A549 (cell line): ENCODE measurements at regions not wholly inside any gene's neighbourhood (a gene's known extent, or its start where the extent isn't known, plus 50 kb on each side); places are given as distances from the start of the nearest gene placed in this dataset.

ENCODE experiments used
- EHMT2 ChIP-seq: fragments of 200-600 bp; sonication (generic); IDR thresholded peaks from 2 replicates; pipeline ENCODE4 v1.6.1; 2016; ENCODE audit warnings: antibody characterized with exemption, low read depth, mild to moderate bottlenecking, moderate library complexity
- ESRRA ChIP-seq: fragments of 150-350 bp; IDR thresholded peaks from 2 replicates; pipeline ENCODE4 v1.6.1; 2014; ENCODE audit warnings: mild to moderate bottlenecking, low read length, borderline replicate concordance
- JUN ChIP-seq, 2 experiments: fragments of >200 bp; sonication (Bioruptor Twin); formaldehyde crosslinking; IDR thresholded peaks; 2 replicates in 1 of 2; 3 replicates in 1 of 2; pipeline ENCODE4 v1.6.1; 2016 to 2017
- KDM1A ChIP-seq: fragments of 200-600 bp; sonication (generic); IDR thresholded peaks from 2 replicates; pipeline ENCODE4 v1.6.1; 2016; ENCODE audit warnings: low read depth, mild to moderate bottlenecking
- NPAS2 ChIP-seq: fragments of 250-450 bp; sonication (Bioruptor Pico); IDR thresholded peaks from 2 replicates; pipeline ENCODE4 v1.8.0; 2022; ENCODE audit warnings: mild to moderate bottlenecking, moderate library complexity, borderline replicate concordance
- PHF8 ChIP-seq: fragments of 200-600 bp; sonication (generic); IDR thresholded peaks from 2 replicates; pipeline ENCODE4 v1.6.1; 2016; ENCODE audit warnings: low read depth, mild to moderate bottlenecking, antibody characterized with exemption, moderate library complexity, borderline replicate concordance
- POLR2A ChIP-seq: IDR thresholded peaks from 2 replicates; pipeline ENCODE4 v1.6.1; 2012; ENCODE audit warnings: mild to moderate bottlenecking, low read length
- RAD21 ChIP-seq, 2 experiments: fragments of >200 bp in 1 of 2; sonication (Bioruptor Twin) in 1 of 2; formaldehyde crosslinking in 1 of 2; IDR thresholded peaks in 1 of 2; conservative IDR thresholded peaks in 1 of 2; 2 replicates in 1 of 2; 3 replicates in 1 of 2; pipeline ENCODE4 v1.6.1; 2012 to 2018; ENCODE audit warnings: inconsistent platforms in 1 of 2
- RNF2 ChIP-seq: fragments of 200-600 bp; sonication (generic); IDR thresholded peaks from 2 replicates; pipeline ENCODE4 v1.6.1; 2016; ENCODE audit warnings: low read depth, mild to moderate bottlenecking, antibody characterized with exemption, moderate library complexity, borderline replicate concordance
- SMC3 ChIP-seq: fragments of >200 bp; sonication (Bioruptor Twin); formaldehyde crosslinking; IDR thresholded peaks from 3 replicates; pipeline ENCODE4 v1.6.1; 2018; ENCODE audit warnings: inconsistent platforms
- TF ChIP-seq, protein P1 (sequence below): fragments of >200 bp; sonication (Bioruptor Twin); formaldehyde crosslinking; IDR thresholded peaks from 3 replicates; pipeline ENCODE4 v1.5.1; 2016
- TF ChIP-seq, protein P2 (sequence below): IDR thresholded peaks from 2 replicates; pipeline ENCODE4 v1.6.1; 2012

DNA sequence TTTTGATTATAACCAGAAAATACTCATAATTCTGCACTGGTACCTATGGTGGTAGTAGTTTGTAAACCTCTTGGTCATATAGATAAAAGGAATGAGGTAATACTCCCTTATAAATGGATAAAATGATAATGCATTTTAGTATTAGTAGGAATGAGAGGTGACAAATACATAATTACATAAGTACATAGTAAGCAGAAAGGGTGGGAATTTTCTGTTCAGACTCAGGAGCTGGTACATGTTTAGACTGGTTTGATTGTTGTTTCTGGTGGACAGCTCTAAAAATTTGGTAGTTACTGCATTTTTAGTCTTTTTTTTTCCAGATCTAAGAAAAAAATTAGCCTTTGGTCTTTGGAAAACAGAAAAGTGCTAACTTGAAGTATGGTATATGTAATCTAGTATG lies 70.4 kb upstream of the AGA start:
- no peak for TF ChIP-seq JUN (IDR thresholded peaks at IDR 0.05)
- TF ChIP-seq EHMT2: no peak
- TF ChIP-seq, protein P1, sequence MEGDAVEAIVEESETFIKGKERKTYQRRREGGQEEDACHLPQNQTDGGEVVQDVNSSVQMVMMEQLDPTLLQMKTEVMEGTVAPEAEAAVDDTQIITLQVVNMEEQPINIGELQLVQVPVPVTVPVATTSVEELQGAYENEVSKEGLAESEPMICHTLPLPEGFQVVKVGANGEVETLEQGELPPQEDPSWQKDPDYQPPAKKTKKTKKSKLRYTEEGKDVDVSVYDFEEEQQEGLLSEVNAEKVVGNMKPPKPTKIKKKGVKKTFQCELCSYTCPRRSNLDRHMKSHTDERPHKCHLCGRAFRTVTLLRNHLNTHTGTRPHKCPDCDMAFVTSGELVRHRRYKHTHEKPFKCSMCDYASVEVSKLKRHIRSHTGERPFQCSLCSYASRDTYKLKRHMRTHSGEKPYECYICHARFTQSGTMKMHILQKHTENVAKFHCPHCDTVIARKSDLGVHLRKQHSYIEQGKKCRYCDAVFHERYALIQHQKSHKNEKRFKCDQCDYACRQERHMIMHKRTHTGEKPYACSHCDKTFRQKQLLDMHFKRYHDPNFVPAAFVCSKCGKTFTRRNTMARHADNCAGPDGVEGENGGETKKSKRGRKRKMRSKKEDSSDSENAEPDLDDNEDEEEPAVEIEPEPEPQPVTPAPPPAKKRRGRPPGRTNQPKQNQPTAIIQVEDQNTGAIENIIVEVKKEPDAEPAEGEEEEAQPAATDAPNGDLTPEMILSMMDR: no peak
- TF ChIP-seq POLR2A: no peak
- no peak for TF ChIP-seq ESRRA
- TF ChIP-seq RAD21 (conservative IDR thresholded peaks at IDR 0.05 in 1 of 2, IDR thresholded peaks at IDR 0.05 in 1 of 2): no peak
- TF ChIP-seq, protein P2, sequence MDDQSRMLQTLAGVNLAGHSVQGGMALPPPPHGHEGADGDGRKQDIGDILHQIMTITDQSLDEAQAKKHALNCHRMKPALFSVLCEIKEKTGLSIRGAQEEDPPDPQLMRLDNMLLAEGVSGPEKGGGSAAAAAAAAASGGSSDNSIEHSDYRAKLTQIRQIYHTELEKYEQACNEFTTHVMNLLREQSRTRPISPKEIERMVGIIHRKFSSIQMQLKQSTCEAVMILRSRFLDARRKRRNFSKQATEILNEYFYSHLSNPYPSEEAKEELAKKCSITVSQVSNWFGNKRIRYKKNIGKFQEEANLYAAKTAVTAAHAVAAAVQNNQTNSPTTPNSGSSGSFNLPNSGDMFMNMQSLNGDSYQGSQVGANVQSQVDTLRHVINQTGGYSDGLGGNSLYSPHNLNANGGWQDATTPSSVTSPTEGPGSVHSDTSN: no peak
- TF ChIP-seq RNF2: no peak
- TF ChIP-seq SMC3: no peak
- no peak for TF ChIP-seq PHF8
- TF ChIP-seq NPAS2 (CRISPR knock-in tag): no peak
- TF ChIP-seq KDM1A: no peak
